Activated naive CD4-positive, alpha-beta T cell treated with anti-CD3 and anti-CD28 coated beads, Interleukin-2, amount 50 U/mL, for 16 hours (primary cell): ENCODE measurements at regions not wholly inside any gene's neighbourhood (a gene's known extent, or its start where the extent isn't known, plus 50 kb on each side); places are given as distances from the start of the nearest gene placed in this dataset.

Experiments
- DNase-seq: peaks from one replicate; pipeline ENCODE4 v3.0.0-alpha.2; 2020

GRCh38 chr6:113640051-113640450 lies 217.1 kb upstream of the MARCKS start:
- no peak for DNase-seq

- DNase-seq, result no peak
Measured at GRCh38 chr6:113642001-113642713, 215.0 kb upstream of the MARCKS start.

GRCh38 chr6:113642714-113643406 lies 214.3 kb upstream of the MARCKS start:
- DNase-seq, result no peak

GRCh38 chr6:113643407-113643770 lies 213.8 kb upstream of the MARCKS start:
- DNase-seq, result no peak

GRCh38 chr6:113644861-113645575 lies 212.1 kb upstream of the MARCKS start:
- no peak for DNase-seq

- no peak for DNase-seq
Measured at GRCh38 chr6:113645576-113645970, 211.6 kb upstream of the MARCKS start.

GRCh38 chr6:113645986-113646385 lies 211.2 kb upstream of the MARCKS start:
- no peak for DNase-seq

GRCh38 chr6:113646701-113647100 lies 210.4 kb upstream of the MARCKS start:
- DNase-seq, result no peak

- no peak for DNase-seq
Measured at GRCh38 chr6:113647143-113647889, 209.8 kb upstream of the MARCKS start.

GRCh38 chr6:113648698-113649097 lies 208.4 kb upstream of the MARCKS start:
- DNase-seq, result no peak

- no peak for DNase-seq
Measured at GRCh38 chr6:113649276-113649675, 207.9 kb upstream of the MARCKS start.

GRCh38 chr6:113649880-113650609 lies 207.1 kb upstream of the MARCKS start:
- no peak for DNase-seq

GRCh38 chr6:113650610-113650979 lies 206.6 kb upstream of the MARCKS start:
- no peak for DNase-seq

GRCh38 chr6:113651120-113651519 lies 206.0 kb upstream of the MARCKS start:
- DNase-seq, result no peak

GRCh38 chr6:113651920-113652319 lies 205.2 kb upstream of the MARCKS start:
- DNase-seq, result no peak

- no peak for DNase-seq
Measured at GRCh38 chr6:113653275-113653674, 203.9 kb upstream of the MARCKS start.

GRCh38 chr6:113654396-113654795 lies 202.7 kb upstream of the MARCKS start:
- DNase-seq, result no peak

GRCh38 chr6:113655761-113656160 lies 201.4 kb upstream of the MARCKS start:
- no peak for DNase-seq

GRCh38 chr6:113659762-113660404 lies 197.3 kb upstream of the MARCKS start:
- DNase-seq, result no peak

GRCh38 chr6:113660819-113661218 lies 196.3 kb upstream of the MARCKS start:
- no peak for DNase-seq

- no peak for DNase-seq
Measured at GRCh38 chr6:113662093-113662665, 195.0 kb upstream of the MARCKS start.
